ENCODE measurements at regions not wholly inside any gene's neighbourhood (a gene's known extent, or its start where the extent isn't known, plus 50 kb on each side); places are given as distances from the start of the nearest gene placed in this dataset.

- TF ChIP-seq CTCF (conservative IDR thresholded peaks at IDR 0.05) (no peak), EZH2 (IDR thresholded peaks at IDR 0.05; ENCODE audit: low read depth) (no peak)
These were observed 118.9 kb upstream of the HMGA2 start for GRCh38 chr12:65705380-65705876.

Data from PC-9 (cell line).